SH-SY5Y (cell line): ENCODE measurements at regions not wholly inside any gene's neighbourhood (a gene's known extent, or its start where the extent isn't known, plus 50 kb on each side); places are given as distances from the start of the nearest gene placed in this dataset.

Source experiments
- GATA2 ChIP-seq: IDR thresholded peaks from 2 replicates; pipeline ENCODE4 v1.6.1; 2011; ENCODE audit warnings: mild to moderate bottlenecking, low read depth, low read length
- GATA3 ChIP-seq: IDR thresholded peaks from 2 replicates; pipeline ENCODE4 v1.6.1; 2011; ENCODE audit warnings: low read depth, mild to moderate bottlenecking, low read length, moderate library complexity

GRCh38 chr1:208598021-208598420 is 353.8 kb upstream of the PLXNA2 start:
- no peak for TF ChIP-seq GATA3
- TF ChIP-seq GATA2 = no peak

- TF ChIP-seq GATA3 (no peak), GATA2 (no peak)
These were observed 354.9 kb upstream of the PLXNA2 start for GRCh38 chr1:208599063-208599462.

- TF ChIP-seq GATA3 = no peak
- TF ChIP-seq GATA2 = no peak
These were observed 356.4 kb upstream of the PLXNA2 start for GRCh38 chr1:208600456-208601190.

GRCh38 chr1:208601561-208601960 is 357.4 kb upstream of the PLXNA2 start:
- no peak for TF ChIP-seq GATA2
- no peak for TF ChIP-seq GATA3

- TF ChIP-seq GATA3 (no peak), GATA2 (no peak)
These were observed 359.5 kb upstream of the PLXNA2 start for GRCh38 chr1:208603721-208604120.

GRCh38 chr1:208604295-208604694 is 360.1 kb upstream of the PLXNA2 start:
- no peak for TF ChIP-seq GATA3
- no peak for TF ChIP-seq GATA2

GRCh38 chr1:208606959-208607358 is 362.8 kb upstream of the PLXNA2 start:
- TF ChIP-seq GATA2 = no peak
- TF ChIP-seq GATA3 = no peak

GRCh38 chr1:208607616-208608015 is 363.4 kb upstream of the PLXNA2 start:
- TF ChIP-seq GATA2 (no peak), GATA3 (no peak)

GRCh38 chr1:208614610-208615009 is 370.4 kb upstream of the PLXNA2 start:
- no peak for TF ChIP-seq GATA2
- no peak for TF ChIP-seq GATA3

- TF ChIP-seq GATA3 (no peak), GATA2 (no peak)
These were observed 371.2 kb upstream of the PLXNA2 start for GRCh38 chr1:208615371-208615770.

- TF ChIP-seq GATA2 = no peak
- TF ChIP-seq GATA3 = no peak
These were observed 372.6 kb upstream of the PLXNA2 start for GRCh38 chr1:208616776-208617175.

- TF ChIP-seq GATA3 = no peak
- TF ChIP-seq GATA2 = no peak
These were observed 384.1 kb upstream of the PLXNA2 start for GRCh38 chr1:208628022-208628914.

- TF ChIP-seq GATA2 (no peak), GATA3 (no peak)
These were observed 386.9 kb upstream of the PLXNA2 start for GRCh38 chr1:208631092-208631491.

- no peak for TF ChIP-seq GATA2
- no peak for TF ChIP-seq GATA3
These were observed 387.3 kb upstream of the PLXNA2 start for GRCh38 chr1:208631506-208631905.
